A549 (cell line): ENCODE measurements at regions not wholly inside any gene's neighbourhood (a gene's known extent, or its start where the extent isn't known, plus 50 kb on each side); places are given as distances from the start of the nearest gene placed in this dataset.

Experiments used
- BHLHE40 ChIP-seq: IDR thresholded peaks from 2 replicates; pipeline ENCODE4 v1.6.1; 2012; ENCODE audit warnings: low read depth, low read length, inconsistent platforms
- CTCF ChIP-seq: fragments of >200 bp; sonication (Bioruptor Twin); formaldehyde crosslinking; IDR thresholded peaks from 3 replicates; pipeline ENCODE4 v1.5.1; 2016
- EP300 ChIP-seq, 2 experiments: fragments of >200 bp; sonication (Bioruptor Twin); formaldehyde crosslinking; IDR thresholded peaks; 2 replicates in 1 of 2; 3 replicates in 1 of 2; pipeline ENCODE4 v1.6.1; 2016 to 2017
- ESRRA ChIP-seq: fragments of 150-350 bp; IDR thresholded peaks from 2 replicates; pipeline ENCODE4 v1.6.1; 2014; ENCODE audit warnings: mild to moderate bottlenecking, low read length, borderline replicate concordance
- JUNB ChIP-seq: fragments of >200 bp; sonication (Bioruptor Twin); formaldehyde crosslinking; IDR thresholded peaks from 2 replicates; pipeline ENCODE4 v1.6.1; 2016
- KDM1A ChIP-seq: fragments of 200-600 bp; sonication (generic); IDR thresholded peaks from 2 replicates; pipeline ENCODE4 v1.6.1; 2016; ENCODE audit warnings: low read depth, mild to moderate bottlenecking
- MAX ChIP-seq: IDR thresholded peaks from 2 replicates; pipeline ENCODE4 v1.6.1; 2012
- NFE2L2 ChIP-seq: fragments of 150-350 bp; conservative IDR thresholded peaks from 2 replicates; pipeline ENCODE4 v1.6.1; 2014; ENCODE audit warnings: low read length
- POLR2A ChIP-seq: IDR thresholded peaks from 2 replicates; pipeline ENCODE4 v1.6.1; 2012; ENCODE audit warnings: mild to moderate bottlenecking, low read length
- RAD21 ChIP-seq, 2 experiments: fragments of >200 bp in 1 of 2; sonication (Bioruptor Twin) in 1 of 2; formaldehyde crosslinking in 1 of 2; IDR thresholded peaks in 1 of 2; conservative IDR thresholded peaks in 1 of 2; 2 replicates in 1 of 2; 3 replicates in 1 of 2; pipeline ENCODE4 v1.6.1; 2012 to 2018; ENCODE audit warnings: inconsistent platforms in 1 of 2
- REST ChIP-seq: fragments of 200-600 bp; sonication (generic); IDR thresholded peaks from 2 replicates; pipeline ENCODE4 v1.6.1; 2016; ENCODE audit warnings: antibody characterized with exemption, mild to moderate bottlenecking, moderate library complexity
- RFX5 ChIP-seq: fragments of 450-650 bp; IDR thresholded peaks from 2 replicates; pipeline ENCODE4 v1.7.1; 2014; ENCODE audit warnings: antibody characterized with exemption, mild to moderate bottlenecking, moderate library complexity

- no peak for TF ChIP-seq CTCF
- TF ChIP-seq RAD21 (conservative IDR thresholded peaks at IDR 0.05 in 1 of 2, IDR thresholded peaks at IDR 0.05 in 1 of 2) = no peak
- no peak for TF ChIP-seq BHLHE40
- TF ChIP-seq KDM1A = no peak
- no peak for TF ChIP-seq NFE2L2
- TF ChIP-seq ESRRA = no peak
- no peak for TF ChIP-seq MAX
- no peak for TF ChIP-seq EP300 (IDR thresholded peaks at IDR 0.05)
- TF ChIP-seq POLR2A = no peak
- no peak for TF ChIP-seq RFX5
- no peak for TF ChIP-seq JUNB
- no peak for TF ChIP-seq REST
Observed at GRCh38 chr16:35626041-35626440, 2166.6 kb downstream of the TP53TG3F start.
